Hematopoietic multipotent progenitor cell treated with erythropoietin and hydrocortisone succinate and interleukin-3 and kit ligand, for 15 days (in vitro differentiated cells): ENCODE measurements at regions not wholly inside any gene's neighbourhood (a gene's known extent, or its start where the extent isn't known, plus 50 kb on each side); places are given as distances from the start of the nearest gene placed in this dataset.

Experiments used
- DNase-seq: peaks from one replicate; pipeline ENCODE4 v3.0.0-alpha.2; 2015; ENCODE audit warnings: low spot score

GRCh38 chr21:40985370-40985769 is 138.4 kb upstream of the DSCAM start:
- no peak for DNase-seq

DNA sequence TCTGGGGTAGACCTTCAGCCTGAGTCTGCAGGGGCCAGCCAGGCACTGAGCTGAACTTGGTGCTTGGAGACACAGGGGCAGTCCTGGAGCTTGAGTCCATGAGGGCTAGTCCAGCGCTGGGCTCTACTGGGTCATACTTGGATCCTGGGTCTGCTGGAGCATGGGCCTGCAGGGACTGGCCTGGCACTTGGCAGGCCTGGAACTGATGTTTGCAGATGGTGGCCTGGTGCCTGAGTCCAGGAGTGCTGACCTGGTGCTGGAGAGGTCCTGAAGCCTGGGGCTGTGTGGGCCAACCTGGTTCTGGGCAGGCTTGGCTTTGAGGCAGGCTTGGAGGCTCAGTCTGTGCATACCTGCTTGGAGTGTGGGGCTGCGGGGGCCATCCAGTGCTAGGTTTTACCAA is 143.4 kb upstream of the DSCAM start:
- no peak for DNase-seq

DNA sequence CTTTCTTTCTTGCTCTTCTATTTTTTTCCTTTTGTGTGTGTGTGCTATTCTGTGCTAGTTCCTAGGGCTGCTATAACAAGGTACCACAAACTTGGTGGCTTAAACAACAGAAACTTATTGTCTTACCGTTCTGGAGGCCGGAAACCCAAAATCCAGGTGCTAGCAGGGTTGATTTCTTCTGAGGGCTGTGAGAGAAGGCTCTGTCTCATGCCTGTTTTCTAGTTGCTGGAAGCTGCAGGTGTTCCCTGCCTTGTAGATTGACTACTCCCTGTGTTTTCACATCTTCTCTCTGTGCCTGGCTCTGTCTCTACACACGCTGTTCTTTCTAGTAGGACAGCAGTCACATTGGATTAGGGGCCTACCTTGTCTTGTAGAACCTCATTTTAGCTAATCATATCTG is 150.9 kb upstream of the DSCAM start:
- DNase-seq = no peak

DNA sequence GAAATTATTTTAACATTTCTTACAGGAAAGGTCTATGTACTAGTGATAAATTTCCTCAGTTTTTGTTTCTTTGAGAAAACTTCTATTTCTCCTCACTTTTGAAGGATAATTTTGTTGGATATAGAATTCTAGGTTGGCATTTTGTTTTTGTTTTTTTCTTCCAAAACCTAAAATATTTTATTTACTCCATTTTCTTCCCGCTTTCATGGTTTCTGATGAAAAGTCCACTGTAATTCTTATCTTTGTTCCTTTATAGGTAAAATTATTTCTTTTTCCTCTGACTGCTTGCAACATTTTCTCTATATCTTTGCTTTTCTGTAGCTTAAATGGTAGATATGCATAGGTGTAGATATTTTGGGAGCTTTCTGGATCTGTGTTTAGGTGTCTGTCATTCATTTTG is 153.9 kb upstream of the DSCAM start:
- DNase-seq = no peak

DNA sequence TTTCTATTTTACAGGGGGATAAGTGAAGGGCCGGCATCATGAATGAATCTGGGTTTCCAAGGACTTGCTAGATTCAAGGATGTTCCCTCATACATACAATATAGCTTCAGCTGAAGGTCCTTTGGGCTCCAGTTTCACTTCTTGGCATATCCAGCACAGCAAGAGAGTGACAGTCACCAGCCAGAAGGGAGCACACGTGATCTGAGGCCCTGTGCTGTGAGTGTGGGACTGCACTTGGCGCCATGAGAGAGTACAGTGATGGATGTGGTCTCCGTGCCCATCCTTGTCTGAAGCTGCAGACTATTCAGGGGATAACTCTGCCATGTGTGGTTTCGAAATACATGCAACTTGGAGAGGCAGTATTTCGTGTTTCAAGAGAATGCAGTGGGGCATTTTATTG is 159.7 kb upstream of the DSCAM start:
- no peak for DNase-seq

DNA sequence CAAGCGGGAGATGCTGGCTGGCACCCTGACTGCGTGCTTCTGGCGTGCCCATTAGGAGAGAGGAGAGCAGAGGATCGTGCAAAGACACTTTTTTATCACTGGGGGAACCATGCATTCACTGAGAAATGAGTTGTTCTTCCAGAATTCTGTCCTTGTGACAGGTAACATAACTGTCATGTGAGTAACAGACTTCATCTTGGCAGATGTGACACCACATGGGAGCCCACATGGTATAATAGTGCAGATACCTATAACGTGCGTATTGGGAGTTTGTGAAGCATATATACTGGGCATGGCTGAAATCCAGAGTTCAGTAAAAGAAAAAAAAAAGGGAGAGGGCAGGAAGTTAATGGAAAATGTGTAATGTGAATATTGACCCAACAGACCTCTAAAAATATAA is 159.6 kb upstream of the BACE2 start:
- DNase-seq = no peak

GRCh38 chr21:41008974-41009373 is 159.0 kb upstream of the BACE2 start:
- no peak for DNase-seq

DNA sequence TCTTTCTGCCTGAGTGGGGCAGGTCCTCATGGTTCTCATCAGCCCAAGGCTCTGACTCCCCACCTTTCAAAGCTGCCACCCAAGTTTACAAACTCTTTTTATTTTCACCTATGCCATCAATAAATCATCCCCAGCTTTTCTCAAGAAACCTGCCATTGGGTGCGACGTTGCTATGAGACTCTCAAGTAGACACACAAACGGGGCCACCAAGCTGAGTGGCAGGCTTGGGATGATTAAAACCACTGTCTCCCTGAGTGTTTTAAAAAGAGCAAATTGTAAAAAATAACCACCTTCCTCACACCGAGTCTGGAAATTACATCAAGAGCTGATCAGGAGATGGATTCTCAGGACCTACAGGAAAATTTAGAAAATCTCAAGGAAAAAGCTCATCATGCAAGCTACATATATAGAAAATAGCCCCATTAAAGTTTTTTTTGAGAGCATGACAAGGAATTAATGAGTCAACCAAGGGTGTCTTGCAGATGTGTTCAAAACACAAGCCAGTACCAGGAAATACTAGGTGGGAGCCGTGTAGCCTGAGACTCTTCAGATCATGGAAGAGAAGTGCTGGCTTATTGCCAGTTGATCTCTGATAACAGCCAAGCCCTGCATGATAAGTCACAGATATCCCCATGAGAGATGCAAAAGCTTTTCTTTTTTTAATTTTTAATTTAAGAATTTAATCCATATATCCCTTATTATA is 158.4 kb upstream of the BACE2 start:
- no peak for DNase-seq

DNA sequence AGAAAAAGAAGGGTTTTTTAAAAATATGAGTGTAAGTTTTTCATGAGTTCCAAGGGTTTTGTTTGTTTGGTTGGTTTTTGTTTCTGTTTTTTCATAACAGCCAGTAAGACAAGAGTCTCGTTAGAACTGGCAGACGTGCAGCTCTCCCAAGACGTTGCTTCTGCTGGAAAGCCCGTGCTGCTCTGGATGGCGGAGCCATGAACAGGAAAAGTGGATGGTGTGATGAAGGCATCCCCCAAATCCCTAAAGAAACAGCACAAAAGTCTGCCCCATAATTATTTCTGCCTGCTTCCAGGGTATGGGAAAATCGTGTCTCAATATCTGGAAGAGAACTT is 157.9 kb upstream of the BACE2 start:
- DNase-seq = no peak

- DNase-seq = no peak
Observed at GRCh38 chr21:41011098-41011731, 156.7 kb upstream of the BACE2 start.

DNA sequence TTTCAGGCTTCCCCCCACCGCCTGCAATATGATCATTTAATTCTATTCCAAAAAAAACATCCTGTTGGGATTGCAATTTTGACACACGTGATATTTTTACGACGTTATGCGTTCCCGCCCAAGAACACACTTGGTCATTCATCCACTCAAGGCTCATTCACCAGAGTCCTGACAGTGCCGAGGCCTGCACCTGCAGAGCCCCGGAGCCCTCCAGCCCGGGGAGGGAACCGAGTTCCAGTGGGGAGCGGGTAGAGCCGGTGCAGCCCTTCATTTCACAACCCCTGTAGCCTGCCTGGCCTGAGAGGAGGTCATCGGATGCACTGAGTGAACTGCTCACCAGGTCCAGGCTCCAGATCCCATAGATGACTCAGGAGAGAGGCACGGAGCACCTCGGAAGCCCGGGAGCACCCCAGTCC is 156.0 kb upstream of the BACE2 start:
- DNase-seq = no peak

- no peak for DNase-seq
Observed at GRCh38 chr21:41012425-41012824, 155.5 kb upstream of the BACE2 start.

GRCh38 chr21:41016472-41016871 is 151.5 kb upstream of the BACE2 start:
- no peak for DNase-seq

GRCh38 chr21:41018431-41018830 is 149.5 kb upstream of the BACE2 start:
- no peak for DNase-seq

- DNase-seq = no peak
Observed at GRCh38 chr21:41023936-41024335, 144.0 kb upstream of the BACE2 start.

DNA sequence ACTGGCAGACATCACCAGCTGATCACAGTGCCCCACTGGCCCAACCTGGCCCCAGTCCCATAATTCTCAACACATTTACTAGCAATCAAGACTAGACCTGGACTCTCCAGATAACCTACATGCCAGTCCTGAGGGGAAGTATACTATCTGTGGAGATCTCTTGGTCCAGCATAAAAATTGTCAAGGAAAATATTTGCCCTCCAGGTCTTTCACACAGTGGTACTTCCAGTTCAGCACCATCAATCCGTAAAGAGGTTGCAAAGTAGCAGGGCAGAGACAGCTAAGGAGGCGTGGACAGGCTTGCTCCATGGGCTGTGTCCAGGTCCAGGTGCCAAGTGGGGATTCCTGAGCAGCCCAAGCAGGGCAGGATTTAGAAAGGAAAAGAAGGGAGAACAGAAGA is 143.6 kb upstream of the BACE2 start:
- no peak for DNase-seq

DNA sequence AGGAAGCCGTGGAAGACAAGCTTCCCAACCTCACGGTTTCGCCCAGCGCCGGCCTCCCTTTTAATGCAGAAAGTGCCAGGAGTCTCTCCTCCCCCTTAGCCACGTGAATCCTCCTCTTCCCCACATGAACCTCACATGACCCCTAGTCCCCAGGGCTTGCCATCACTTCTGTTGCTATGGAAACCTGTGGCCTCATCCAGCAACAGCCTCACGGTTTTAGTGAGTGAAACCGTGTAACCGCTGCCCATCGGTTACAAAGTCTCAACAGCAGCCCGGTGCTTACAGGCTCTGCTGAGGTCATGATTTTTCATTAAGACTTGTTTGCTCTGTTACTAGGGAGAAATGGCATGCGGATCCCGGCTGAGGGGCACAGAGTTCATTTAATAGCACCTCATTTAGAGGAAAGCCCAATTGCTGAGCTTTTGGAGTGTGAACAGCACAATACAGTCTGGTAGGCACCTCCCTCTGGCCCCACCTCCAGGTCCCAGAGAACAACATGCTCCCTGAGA is 143.2 kb upstream of the BACE2 start:
- no peak for DNase-seq

GRCh38 chr21:41029571-41029970 is 138.4 kb upstream of the BACE2 start:
- no peak for DNase-seq

DNA sequence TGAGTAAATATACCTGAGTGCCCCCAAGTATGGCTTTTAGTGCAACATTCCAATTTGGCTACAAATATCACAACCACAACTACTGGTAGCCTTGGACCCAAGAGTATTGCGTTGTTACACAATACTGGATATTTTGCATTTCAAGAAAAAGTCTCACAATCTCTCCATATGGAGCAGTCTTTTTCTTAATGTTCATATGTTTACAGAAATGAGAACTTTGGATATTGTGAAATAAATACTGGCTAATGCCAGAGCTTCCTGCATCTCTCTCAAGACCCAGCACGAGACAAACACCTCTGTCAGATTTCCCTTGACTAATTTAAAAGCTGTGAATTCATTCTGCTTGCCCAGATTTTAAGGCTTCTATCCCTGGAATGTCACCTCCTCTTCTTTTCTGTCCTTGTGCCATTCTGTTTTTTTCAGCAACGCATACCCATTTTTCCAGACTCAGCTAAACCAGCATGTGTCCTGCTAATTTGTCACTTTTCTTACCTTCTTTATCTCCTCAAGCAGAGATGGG is 136.2 kb upstream of the BACE2 start:
- no peak for DNase-seq

GRCh38 chr21:41032541-41032940 is 135.4 kb upstream of the BACE2 start:
- no peak for DNase-seq

GRCh38 chr21:41037212-41037611 is 130.7 kb upstream of the BACE2 start:
- DNase-seq = no peak

- no peak for DNase-seq
Observed at GRCh38 chr21:41037936-41038335, 130.0 kb upstream of the BACE2 start.

GRCh38 chr21:41043014-41043413 is 124.9 kb upstream of the BACE2 start:
- DNase-seq = no peak
